ENCODE measurements at regions not wholly inside any gene's neighbourhood (a gene's known extent, or its start where the extent isn't known, plus 50 kb on each side); places are given as distances from the start of the nearest gene placed in this dataset.

GRCh38 chr22:25487508-25487907 lies 77.0 kb upstream of the GRK3 start (continued):
- TF ChIP-seq, protein P1, sequence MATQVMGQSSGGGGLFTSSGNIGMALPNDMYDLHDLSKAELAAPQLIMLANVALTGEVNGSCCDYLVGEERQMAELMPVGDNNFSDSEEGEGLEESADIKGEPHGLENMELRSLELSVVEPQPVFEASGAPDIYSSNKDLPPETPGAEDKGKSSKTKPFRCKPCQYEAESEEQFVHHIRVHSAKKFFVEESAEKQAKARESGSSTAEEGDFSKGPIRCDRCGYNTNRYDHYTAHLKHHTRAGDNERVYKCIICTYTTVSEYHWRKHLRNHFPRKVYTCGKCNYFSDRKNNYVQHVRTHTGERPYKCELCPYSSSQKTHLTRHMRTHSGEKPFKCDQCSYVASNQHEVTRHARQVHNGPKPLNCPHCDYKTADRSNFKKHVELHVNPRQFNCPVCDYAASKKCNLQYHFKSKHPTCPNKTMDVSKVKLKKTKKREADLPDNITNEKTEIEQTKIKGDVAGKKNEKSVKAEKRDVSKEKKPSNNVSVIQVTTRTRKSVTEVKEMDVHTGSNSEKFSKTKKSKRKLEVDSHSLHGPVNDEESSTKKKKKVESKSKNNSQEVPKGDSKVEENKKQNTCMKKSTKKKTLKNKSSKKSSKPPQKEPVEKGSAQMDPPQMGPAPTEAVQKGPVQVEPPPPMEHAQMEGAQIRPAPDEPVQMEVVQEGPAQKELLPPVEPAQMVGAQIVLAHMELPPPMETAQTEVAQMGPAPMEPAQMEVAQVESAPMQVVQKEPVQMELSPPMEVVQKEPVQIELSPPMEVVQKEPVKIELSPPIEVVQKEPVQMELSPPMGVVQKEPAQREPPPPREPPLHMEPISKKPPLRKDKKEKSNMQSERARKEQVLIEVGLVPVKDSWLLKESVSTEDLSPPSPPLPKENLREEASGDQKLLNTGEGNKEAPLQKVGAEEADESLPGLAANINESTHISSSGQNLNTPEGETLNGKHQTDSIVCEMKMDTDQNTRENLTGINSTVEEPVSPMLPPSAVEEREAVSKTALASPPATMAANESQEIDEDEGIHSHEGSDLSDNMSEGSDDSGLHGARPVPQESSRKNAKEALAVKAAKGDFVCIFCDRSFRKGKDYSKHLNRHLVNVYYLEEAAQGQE (IDR thresholded peaks at IDR 0.05) = no peak
- TF ChIP-seq EGR1 (IDR thresholded peaks at IDR 0.05; ENCODE audit: low read depth in 2 of 2) (no peak), SP1 (IDR thresholded peaks at IDR 0.05) (no peak)

- Histone ChIP-seq H3K9me3 (ENCODE audit: control insufficient read depth in 4 of 4, low read length in 3 of 4) (no peaks in the 10 kb centered on the region), H3K27me3 (ENCODE audit: control insufficient read depth in 4 of 4, insufficient read depth in 4 of 4, low read length in 3 of 4) (no peaks in the 10 kb centered on the region), H3K4me1 (ENCODE audit: control insufficient read depth in 4 of 4, insufficient read depth in 4 of 4, low read length in 3 of 4) (peaks cover 0 to 2% (median 0%) of the 10 kb centered on the region in 4 donors), H3K36me3 (ENCODE audit: control insufficient read depth in 4 of 4, insufficient read depth in 3 of 4, low read depth in 1 of 4, low read length in 3 of 4) (peaks cover 0 to 3% (median 0%) of the 10 kb centered on the region in 4 donors), H3K9ac (ENCODE audit: low read depth in 1 of 2, low read length in 2 of 2) (no peak overlapping the region), H3K27ac (ENCODE audit: low read depth in 1 of 2, low read length in 2 of 2) (no peak overlapping the region), H3K4me3 (ENCODE audit: low read depth in 1 of 3, low read length in 3 of 3) (no peak overlapping the region)
- peak; percentile 64 for DNase-seq (ENCODE audit: low spot score)
- TF ChIP-seq NR2F2 (IDR thresholded peaks at IDR 0.05) (peak; percentile 42), HNF4G (IDR thresholded peaks at IDR 0.05) (no peak)
- 15% methylated on average over 3 of the region's 3 CpGs for WGBS
Measured at GRCh38 chr22:25488244-25489020, 76.0 kb upstream of the GRK3 start.

DNA sequence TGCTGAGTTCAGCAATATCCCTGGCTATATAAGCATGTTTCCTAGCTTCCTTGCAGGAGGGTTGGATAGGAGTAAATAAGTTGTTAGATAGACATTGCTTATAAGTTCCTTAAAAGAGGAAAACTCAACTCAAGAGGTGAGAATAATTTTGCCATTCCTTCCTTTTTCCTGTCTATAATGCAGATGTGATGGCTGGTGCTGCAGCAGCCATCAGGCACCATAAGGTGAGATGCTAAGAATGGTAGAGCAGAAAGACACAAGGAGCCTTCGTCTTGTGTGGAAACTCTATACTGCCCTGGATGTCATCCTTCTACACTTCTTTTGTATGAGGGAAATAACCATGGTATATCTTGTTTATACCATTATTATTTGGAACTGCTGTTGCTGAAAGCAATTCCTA lies 74.5 kb upstream of the GRK3 start:
- 96% methylated on average over 1 of the region's 1 CpG for WGBS
- no peaks in the 10 kb centered on the region for H3K9me3 ChIP-seq (ENCODE audit: control insufficient read depth in 4 of 4, low read length in 3 of 4)
- no peaks in the 10 kb centered on the region for H3K27me3 ChIP-seq (ENCODE audit: control insufficient read depth in 4 of 4, insufficient read depth in 4 of 4, low read length in 3 of 4)
- H3K4me1 ChIP-seq (ENCODE audit: control insufficient read depth in 4 of 4, insufficient read depth in 4 of 4, low read length in 3 of 4) = peaks cover 0 to 2% (median 0%) of the 10 kb centered on the region in 4 donors
- H3K9ac ChIP-seq (ENCODE audit: low read depth in 1 of 2, low read length in 2 of 2) = no peak overlapping the region
- H3K4me3 ChIP-seq (ENCODE audit: low read depth in 1 of 3, low read length in 3 of 3) = no peak overlapping the region
- TF ChIP-seq YY1 (IDR thresholded peaks at IDR 0.05) (no peak), FOXA1 (IDR thresholded peaks at IDR 0.05) (no peak), NR2F2 (IDR thresholded peaks at IDR 0.05) (no peak), JUND (IDR thresholded peaks at IDR 0.05) (no peak), SP1 (IDR thresholded peaks at IDR 0.05) (no peak), MAX (IDR thresholded peaks at IDR 0.05) (no peak), HNF4A (conservative IDR thresholded peaks at IDR 0.05) (no peak), CTCF (IDR thresholded peaks at IDR 0.05; ENCODE audit: low read depth, low read length, missing input control) (no peak)
- TF ChIP-seq, protein P2, sequence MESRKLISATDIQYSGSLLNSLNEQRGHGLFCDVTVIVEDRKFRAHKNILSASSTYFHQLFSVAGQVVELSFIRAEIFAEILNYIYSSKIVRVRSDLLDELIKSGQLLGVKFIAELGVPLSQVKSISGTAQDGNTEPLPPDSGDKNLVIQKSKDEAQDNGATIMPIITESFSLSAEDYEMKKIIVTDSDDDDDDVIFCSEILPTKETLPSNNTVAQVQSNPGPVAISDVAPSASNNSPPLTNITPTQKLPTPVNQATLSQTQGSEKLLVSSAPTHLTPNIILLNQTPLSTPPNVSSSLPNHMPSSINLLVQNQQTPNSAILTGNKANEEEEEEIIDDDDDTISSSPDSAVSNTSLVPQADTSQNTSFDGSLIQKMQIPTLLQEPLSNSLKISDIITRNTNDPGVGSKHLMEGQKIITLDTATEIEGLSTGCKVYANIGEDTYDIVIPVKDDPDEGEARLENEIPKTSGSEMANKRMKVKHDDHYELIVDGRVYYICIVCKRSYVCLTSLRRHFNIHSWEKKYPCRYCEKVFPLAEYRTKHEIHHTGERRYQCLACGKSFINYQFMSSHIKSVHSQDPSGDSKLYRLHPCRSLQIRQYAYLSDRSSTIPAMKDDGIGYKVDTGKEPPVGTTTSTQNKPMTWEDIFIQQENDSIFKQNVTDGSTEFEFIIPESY (IDR thresholded peaks at IDR 0.05) = no peak
- H3K27ac ChIP-seq (ENCODE audit: low read depth in 1 of 2, low read length in 2 of 2) = no peak overlapping the region
- no peaks in the 10 kb centered on the region for H3K36me3 ChIP-seq (ENCODE audit: control insufficient read depth in 4 of 4, insufficient read depth in 3 of 4, low read depth in 1 of 4, low read length in 3 of 4)
- DNase-seq (ENCODE audit: low spot score) = no peak
